K562 (cell line): ENCODE measurements at regions not wholly inside any gene's neighbourhood (a gene's known extent, or its start where the extent isn't known, plus 50 kb on each side); places are given as distances from the start of the nearest gene placed in this dataset.

Source experiments
- ATAC-seq: fragments of 200-7000 bp; cut with Tn5 transposase; 3 replicates; pipeline ENCODE4 v1.9.1; 2020; ENCODE audit warnings: moderate library complexity
- BruUV-seq: library from RNA; stranded (reverse); fragments of 400-500 nt; replicated peaks from 2 replicates; lab custom pipeline; 2021; lab: Mats Ljungman, UMichigan
- CTCF ChIA-PET: fragments of 300-600 bp; formaldehyde crosslinking; extraction: SDS; loops from one replicate; lab custom pipeline; 2021; ENCODE audit warnings: low intra/inter-chr PET ratio; lab: Yijun Ruan, JAX
- POLR2A ChIA-PET: fragments of 300-600, 350-650 bp; sonication (Branson Sonifier 250); formaldehyde crosslinking; extraction: SDS; loops from one replicate; lab custom pipeline; 2021; ENCODE audit warnings: antibody characterized with exemption, inconsistent platforms; lab: Yijun Ruan, JAX
- DNase-seq, 4 experiments: peaks; one replicate each; pipeline versions ENCODE4 v3.0.0 to v3.0.0-alpha.2; 2011 to 2018; ENCODE audit warnings: low spot score in 3 of 4, mixed read lengths in 3 of 4; ENCODE audit errors: extremely low read depth in 1 of 4
- FAIRE-seq: peaks from 2 replicates; lab custom pipeline; 2011; peaks lifted over from hg19 to GRCh38; lab: Jason Lieb, UNC
- H2AFZ ChIP-seq: 2 replicates; pipeline ENCODE4 v1.6.0; 2011; ENCODE audit warnings: low read depth, low read length, control low read depth, inconsistent platforms
- H3K27ac ChIP-seq: fragments of 200-600 bp; 3 replicates; pipeline ENCODE4 v1.8.0; 2011; ENCODE audit warnings: low read depth, mild to moderate bottlenecking, control low read depth, inconsistent platforms, low read length, moderate library complexity, mixed read lengths; ENCODE audit errors: extremely low read depth
- H3K27me3 ChIP-seq, 2 experiments: fragments of 300-600 bp in 1 of 2; 2 replicates in 1 of 2; 3 replicates in 1 of 2; pipeline versions ENCODE4 v1.6.0 to v1.8.0; 2011; ENCODE audit warnings: inconsistent platforms in 2 of 2, low read length in 2 of 2, mild to moderate bottlenecking in 1 of 2, mixed read lengths in 1 of 2, moderate library complexity in 1 of 2; ENCODE audit not compliant: control insufficient read depth in 2 of 2, insufficient read depth in 2 of 2
- H3K36me3 ChIP-seq: fragments of 300-600 bp; 3 replicates; pipeline ENCODE4 v1.8.0; 2011; ENCODE audit warnings: mild to moderate bottlenecking, low read length, inconsistent platforms; ENCODE audit not compliant: control insufficient read depth, insufficient read depth
- H3K4me1 ChIP-seq, 2 experiments: fragments of 200-600 bp in 1 of 2; replicated peaks in 1 of 2; 2 replicates in 1 of 2; 3 replicates in 1 of 2; pipeline versions ENCODE4 v1.5.1 to v1.8.0; 2011; ENCODE audit warnings: inconsistent platforms in 2 of 2, low read length in 2 of 2, mild to moderate bottlenecking in 1 of 2, mixed read lengths in 1 of 2, moderate library complexity in 1 of 2; ENCODE audit not compliant: control insufficient read depth in 2 of 2, insufficient read depth in 2 of 2
- H3K4me2 ChIP-seq: 2 replicates; pipeline ENCODE4 v1.6.1; 2011; ENCODE audit warnings: low read length, control low read depth, inconsistent platforms, mixed read lengths; ENCODE audit not compliant: insufficient read depth
- H3K4me3 ChIP-seq: fragments of 200-600 bp; sonication (generic), shearing (Covaris generic); 2 replicates; pipeline ENCODE4 v1.5.1; 2016; ENCODE audit warnings: control low read depth, inconsistent platforms
- H3K79me2 ChIP-seq: fragments of 200-600 bp; 3 replicates; pipeline ENCODE4 v1.8.0; 2011; ENCODE audit warnings: low read length, inconsistent platforms; ENCODE audit not compliant: control insufficient read depth, insufficient read depth
- H3K9ac ChIP-seq, 2 experiments: 2 replicates each; pipeline versions ENCODE4 v1.6.0 to v1.6.1; 2011; ENCODE audit warnings: low read depth in 2 of 2, low read length in 2 of 2, control low read depth in 1 of 2, inconsistent platforms in 1 of 2, mild to moderate bottlenecking in 1 of 2, mixed read lengths in 1 of 2; ENCODE audit not compliant: insufficient read depth in 1 of 2
- H3K9me1 ChIP-seq: one replicate; pipeline ENCODE4 v1.6.0; 2011; ENCODE audit warnings: inconsistent platforms, mild to moderate bottlenecking, low read length, moderate library complexity; ENCODE audit not compliant: control insufficient read depth, insufficient read depth
- H3K9me3 ChIP-seq: replicated peaks from 2 replicates; pipeline ENCODE4 v1.5.1; 2011; ENCODE audit warnings: low read depth, low read length, inconsistent platforms; ENCODE audit not compliant: control insufficient read depth, insufficient read depth
- H4K20me1 ChIP-seq: replicated peaks from 2 replicates; pipeline ENCODE4 v1.6.1; 2011; ENCODE audit warnings: low read length, inconsistent platforms, mixed read lengths; ENCODE audit not compliant: control insufficient read depth, insufficient read depth
- C11orf30 ChIP-seq: fragments of 450-650 bp; IDR thresholded peaks from 2 replicates; pipeline ENCODE4 v1.6.1; 2016; ENCODE audit warnings: low read depth, mild to moderate bottlenecking
- CBX5 ChIP-seq: IDR thresholded peaks from 2 replicates; pipeline ENCODE4 v1.6.1; 2014; ENCODE audit warnings: low read depth, borderline replicate concordance
- HDAC8 ChIP-seq: fragments of 450-650 bp; IDR thresholded peaks from 2 replicates; pipeline ENCODE4 v1.6.1; 2016; ENCODE audit warnings: mild to moderate bottlenecking, missing genetic modification characterization, moderate library complexity, missing compliant biosample characterization
- HEY1 ChIP-seq: fragments of 250-450 bp; sonication (Bioruptor Pico); IDR thresholded peaks from 2 replicates; pipeline ENCODE4 v1.5.0; 2020; ENCODE audit warnings: mild to moderate bottlenecking, moderate library complexity, borderline replicate concordance
- HMG20B ChIP-seq: fragments of 250-450 bp; sonication (Bioruptor Pico); IDR thresholded peaks from 2 replicates; pipeline ENCODE4 v1.5.0; 2021; ENCODE audit warnings: mild to moderate bottlenecking
- IRF2 ChIP-seq: sonication (generic); formaldehyde crosslinking; IDR thresholded peaks from 2 replicates; pipeline ENCODE4 v1.8.1; 2022; ENCODE audit warnings: mild to moderate bottlenecking, missing genetic modification reagents
- MCM5 ChIP-seq: fragments of 450-650 bp; IDR thresholded peaks from 2 replicates; pipeline ENCODE4 v1.6.1; 2016; ENCODE audit warnings: low read depth
- PTRF ChIP-seq: fragments of 450-650 bp; IDR thresholded peaks from 2 replicates; pipeline ENCODE4 v1.6.1; 2016; ENCODE audit warnings: mild to moderate bottlenecking, missing genetic modification characterization, missing compliant biosample characterization
- SIX5 ChIP-seq, 2 experiments: IDR thresholded peaks; 2 replicates each; pipeline ENCODE4 v1.6.1; 2011; ENCODE audit warnings: low read length in 2 of 2, borderline replicate concordance in 1 of 2, low read depth in 1 of 2, mild to moderate bottlenecking in 1 of 2, moderate library complexity in 1 of 2; ENCODE audit not compliant: insufficient read depth in 1 of 2
- SLC30A9 ChIP-seq: fragments of 250-450 bp; sonication (Bioruptor Pico); IDR thresholded peaks from 2 replicates; pipeline ENCODE4 v1.8.0; 2022; ENCODE audit warnings: mild to moderate bottlenecking, moderate library complexity
- TSC22D4 ChIP-seq: fragments of 450-650 bp; IDR thresholded peaks from 2 replicates; pipeline ENCODE4 v1.6.1; 2016; ENCODE audit warnings: missing genetic modification characterization, missing biosample characterization, control low read depth
- YY1 ChIP-seq, 3 experiments: IDR thresholded peaks; 2 replicates each; pipeline ENCODE4 v1.6.1; 2011; ENCODE audit warnings: low read length in 2 of 3, mild to moderate bottlenecking in 2 of 3, moderate library complexity in 2 of 3, borderline replicate concordance in 1 of 3, control low read depth in 1 of 3, low read depth in 1 of 3; ENCODE audit not compliant: insufficient read depth in 3 of 3, insufficient replicate concordance in 2 of 3, control insufficient read depth in 1 of 3, insufficient read length in 1 of 3; ENCODE audit errors: extremely low read depth in 1 of 3
- ZFP30 ChIP-seq: fragments of 250-450 bp; sonication (Bioruptor Pico); IDR thresholded peaks from 2 replicates; pipeline ENCODE4 v1.8.0; 2022; ENCODE audit warnings: moderate library complexity, mild to moderate bottlenecking, inconsistent platforms, borderline replicate concordance
- ZFP36 ChIP-seq: fragments of 150-350 bp; IDR thresholded peaks from 2 replicates; pipeline ENCODE4 v1.6.1; 2018; ENCODE audit warnings: low read length, low read depth; ENCODE audit not compliant: partially characterized antibody
- ZNF274 ChIP-seq: IDR thresholded peaks from 2 replicates; pipeline ENCODE4 v1.6.1; 2011; ENCODE audit warnings: low read depth, mild to moderate bottlenecking, low read length, moderate library complexity, borderline replicate concordance
- WGBS: fragments of 100-300 bp; shearing (Covaris generic); methylation state at CpG from one replicate; pipeline ENCODE4 v1.1.6; 2016; ENCODE audit warnings: low coverage, mixed read lengths; ENCODE audit not compliant: insufficient coverage; ENCODE audit errors: missing lambda C conversion rate; 5-methylcytosine and 5-hydroxymethylcytosine counted together
- in situ Hi-C: fragments of 300-500 bp; cut with MboI; formaldehyde crosslinking; loops from 4 replicates; pipeline ENCODE4 v1.15.0; 2018; ENCODE audit warnings: inconsistent platforms, mixed read lengths
- intact Hi-C: fragments of 100-400 bp; cut with micrococcal nuclease; formaldehyde crosslinking; loops from 2 replicates; pipeline ENCODE4 v1.14.2; 2022
- TF ChIP-seq, protein P1 (sequence below): fragments of 450-650 bp; formaldehyde crosslinking; IDR thresholded peaks from 2 replicates; pipeline ENCODE4 v1.4.0; 2020; ENCODE audit warnings: mild to moderate bottlenecking, moderate library complexity

DNA sequence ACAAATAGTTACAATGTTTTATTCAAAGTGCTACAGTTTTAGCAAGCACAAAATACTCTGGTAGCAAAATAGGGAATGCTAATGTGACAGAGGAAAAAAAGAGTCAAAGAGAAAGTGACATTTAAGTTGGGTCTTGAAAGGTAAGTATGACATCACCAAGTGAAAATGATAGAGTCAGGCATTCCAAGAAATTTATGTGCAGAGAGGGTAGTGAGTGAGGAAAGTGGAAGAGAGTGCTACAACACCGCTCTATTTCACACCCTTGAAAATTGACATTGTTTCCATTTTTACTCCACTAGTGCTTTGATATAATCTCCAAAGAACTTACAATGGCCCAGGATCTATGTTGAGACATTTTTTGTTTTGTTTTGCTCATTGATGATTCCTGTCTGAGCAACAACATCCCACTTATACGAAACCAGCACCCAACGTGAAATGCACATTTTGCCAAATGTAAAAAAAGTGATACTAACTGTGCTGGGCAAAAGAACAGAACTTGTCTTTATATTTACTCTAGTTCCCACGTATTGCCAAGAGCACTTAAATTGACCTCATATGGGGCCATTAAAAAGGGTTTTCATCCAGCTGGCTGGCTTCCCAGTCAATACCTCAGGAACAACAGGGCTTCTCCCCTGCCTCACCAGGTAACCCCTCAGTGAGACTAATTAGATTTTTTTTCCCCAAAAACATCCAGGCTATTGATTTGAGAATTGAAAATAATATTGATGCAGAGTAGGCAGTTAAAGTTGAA lies 206.3 kb upstream of the NR5A2 start:
- no peak overlapping the region for H2AFZ ChIP-seq
- no peak overlapping the region for H3K27ac ChIP-seq
- ChIA-PET CTCF (no interaction called here), POLR2A (no interaction called here)
- no peak overlapping the region for H3K4me3 ChIP-seq
- TF ChIP-seq ZNF274 (no peak), SLC30A9 (CRISPR knock-in tag) (no peak), ZFP30 (CRISPR knock-in tag) (no peak), HMG20B (CRISPR knock-in tag) (no peak), ZFP36 (no peak), MCM5 (no peak), PTRF (tag) (no peak), SIX5 (IDR thresholded peaks at IDR 0.05; ENCODE audit: borderline replicate concordance in 1 of 2, insufficient read depth in 1 of 2, low read depth in 1 of 2, low read length in 2 of 2) (no peak), C11orf30 (no peak), TSC22D4 (no peak), CBX5 (no peak), YY1 (IDR thresholded peaks at IDR 0.05; ENCODE audit: borderline replicate concordance in 1 of 3, control insufficient read depth in 1 of 3, extremely low read depth in 1 of 3, insufficient read depth in 3 of 3, insufficient read length in 1 of 3, insufficient replicate concordance in 2 of 3, low read depth in 1 of 3, low read length in 2 of 3) (no peak), HEY1 (CRISPR knock-in tag) (no peak), HDAC8 (tag) (no peak), IRF2 (CRISPR knock-in tag) (no peak)
- TF ChIP-seq, protein P1, sequence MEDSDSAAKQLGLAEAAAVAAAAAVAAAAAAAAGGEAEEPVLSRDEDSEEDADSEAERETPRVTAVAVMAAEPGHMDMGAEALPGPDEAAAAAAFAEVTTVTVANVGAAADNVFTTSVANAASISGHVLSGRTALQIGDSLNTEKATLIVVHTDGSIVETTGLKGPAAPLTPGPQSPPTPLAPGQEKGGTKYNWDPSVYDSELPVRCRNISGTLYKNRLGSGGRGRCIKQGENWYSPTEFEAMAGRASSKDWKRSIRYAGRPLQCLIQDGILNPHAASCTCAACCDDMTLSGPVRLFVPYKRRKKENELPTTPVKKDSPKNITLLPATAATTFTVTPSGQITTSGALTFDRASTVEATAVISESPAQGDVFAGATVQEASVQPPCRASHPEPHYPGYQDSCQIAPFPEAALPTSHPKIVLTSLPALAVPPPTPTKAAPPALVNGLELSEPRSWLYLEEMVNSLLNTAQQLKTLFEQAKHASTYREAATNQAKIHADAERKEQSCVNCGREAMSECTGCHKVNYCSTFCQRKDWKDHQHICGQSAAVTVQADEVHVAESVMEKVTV: no peak
- no peaks in the 10 kb centered on the region for H3K27me3 ChIP-seq
- no peak for DNase-seq
- ATAC-seq: no peak
- no peaks in the 10 kb centered on the region for H3K36me3 ChIP-seq
- H3K79me2 ChIP-seq: no peaks in the 10 kb centered on the region
- no peaks in the 10 kb centered on the region for H4K20me1 ChIP-seq
- H3K4me1 ChIP-seq: no peaks in the 10 kb centered on the region
- intact Hi-C loops: no loop called here
- H3K4me2 ChIP-seq: no peak overlapping the region
- no TSS peak for BruUV-seq
- no peaks in the 10 kb centered on the region for H3K9me3 ChIP-seq
- no peak overlapping the region for H3K9ac ChIP-seq
- WGBS: 2% methylated on average over 4 of the region's 4 CpGs
- no peak for FAIRE-seq
- in situ Hi-C loops: no loop called here
- H3K9me1 ChIP-seq: no peaks in the 10 kb centered on the region
